Heart left ventricle (tissue), 16 donors: ENCODE measurements at regions not wholly inside any gene's neighbourhood (a gene's known extent, or its start where the extent isn't known, plus 50 kb on each side); places are given as distances from the start of the nearest gene placed in this dataset.

Experiments
- ATAC-seq, 4 donors: fragments of 200-7000 bp; cut with Tn5 transposase; one replicate each; pipeline ENCODE4 v1.9.1; 2020 to 2022; ENCODE audit warnings: moderate library complexity in 4 of 4, mild to moderate bottlenecking in 3 of 4, moderate number of reproducible peaks in 1 of 4
- DNase-seq, 5 donors: peaks; one replicate each; pipeline ENCODE4 v3.0.0-alpha.2; 2020
- H3K27ac ChIP-seq, 12 donors: fragments of 200-600 bp; sonication (generic) in 4 of 12; one replicate each; pipeline versions ENCODE4 v1.5.0 to v1.8.0; 2016 to 2022; ENCODE audit warnings: mild to moderate bottlenecking in 2 of 12
- H3K27me3 ChIP-seq, 9 donors: fragments of 200-600 bp; sonication (generic) in 2 of 9; one replicate each; pipeline versions ENCODE4 v1.5.1 to v1.8.0; 2016 to 2022; ENCODE audit warnings: mild to moderate bottlenecking in 3 of 9
- H3K36me3 ChIP-seq, 9 donors: fragments of 200-600 bp; sonication (generic) in 2 of 9; one replicate each; pipeline versions ENCODE4 v1.5.0 to v1.8.0; 2018 to 2022; ENCODE audit warnings: mild to moderate bottlenecking in 2 of 9
- H3K4me1 ChIP-seq, 12 donors: fragments of 200-600 bp; sonication (generic) in 4 of 12; one replicate each; pipeline versions ENCODE4 v1.5.0 to v1.8.0; 2016 to 2022; ENCODE audit warnings: mild to moderate bottlenecking in 3 of 12
- H3K4me3 ChIP-seq, 12 donors: fragments of 200-600 bp; sonication (generic) in 4 of 12; one replicate each; pipeline versions ENCODE4 v1.5.0 to v1.8.0; 2017 to 2022; ENCODE audit warnings: mild to moderate bottlenecking in 9 of 12, moderate library complexity in 4 of 12
- H3K9me3 ChIP-seq, 12 donors: fragments of 200-600 bp; sonication (generic) in 4 of 12; one replicate each; pipeline versions ENCODE4 v1.5.0 to v1.8.0; 2016 to 2022; ENCODE audit warnings: mild to moderate bottlenecking in 1 of 12
- CTCF ChIP-seq, 12 donors: fragments of 200-600 bp; sonication (generic) in 4 of 12; IDR thresholded peaks; one replicate each; pipeline versions ENCODE4 v1.5.0 to v1.8.0; 2018 to 2022; ENCODE audit warnings: antibody characterized with exemption in 12 of 12, mild to moderate bottlenecking in 5 of 12
- POLR2A ChIP-seq, 2 donors: fragments of 450-650 bp; IDR thresholded peaks; one replicate each; pipeline ENCODE4 v1.6.1; 2017; ENCODE audit warnings: antibody characterized with exemption in 2 of 2, mild to moderate bottlenecking in 2 of 2, moderate library complexity in 2 of 2
- WGBS, 4 donors: extraction: QIAGEN DNeasy Blood & Tissue Kit in 2 of 4; methylation state at CpG; one replicate each; pipeline versions ENCODE4 v1.1.5 to v1.1.7; 2013 to 2018; 5-methylcytosine and 5-hydroxymethylcytosine counted together
- intact Hi-C, 10 donors: fragments of 100-400 bp; cut with DNase I; formaldehyde crosslinking; loops; one replicate each; pipeline versions ENCODE4 v1.11.1 to v1.14.2; 2022
- donor health status: ischemic (EF 13 %, LVEDD 7.1; RV severe dilation, severe dysfunction).
- donor health status: healthy with polysubstance abuse.
- donor health status: DM: no; HTN: yes; CAD: no.
- donor health status: DM: no; HTN: no; CAD: no.
- donor health status: ischemic (EF 25% LVEDD 6.9; RV normal size, moderate dysfunction).
- donor health status: ischemic (EF 25% LVEDD 5.7; RV mildly dilated, moderate dysfunction).
- donor health status: healthy.
- donor health status: DM: yes; HTN: yes; CAD: no.
- donor health status: ischemic (EF 35%, LVEDD 5.7; RV mildly dilated, moderate dysfunction).
- donor health status: nonischemic (EF 11% LVEDD 7.7; RV severe dilation, severe dysfunction).
- donor health status: DM: yes; HTN: yes; CAD: no.
- donor health status: PGD.
- donor health status: ischemic (EF 29% LVEDD 5.4; RV normal size, mild dysfunction).
- donor health status: nonischemic (EF 23%, LVEDD 6.1; RV moderate dilation, normal function).

GRCh38 chr20:51876313-51876940 is 74.1 kb upstream of the SALL4 start:
- Histone ChIP-seq H3K4me3 (no peak overlapping the region), H3K4me1 (no peaks in the 10 kb centered on the region), H3K9me3 (no peaks in the 10 kb centered on the region), H3K27me3 (no peaks in the 10 kb centered on the region), H3K36me3 (no peaks in the 10 kb centered on the region), H3K27ac (no peak overlapping the region)
- TF ChIP-seq CTCF (IDR thresholded peaks at IDR 0.05) (no peak), POLR2A (IDR thresholded peaks at IDR 0.05) (no peak)
- ATAC-seq: no peak
- WGBS, 4 donors: 43 to 50% (median 47%) methylated on average over 8 of the region's 8 CpGs
- intact Hi-C loops: no loop called here
- DNase-seq: no peak

- Histone ChIP-seq H3K4me3 (no peak overlapping the region), H3K27ac (no peak overlapping the region), H3K36me3 (no peaks in the 10 kb centered on the region), H3K27me3 (no peaks in the 10 kb centered on the region), H3K4me1 (no peaks in the 10 kb centered on the region), H3K9me3 (no peaks in the 10 kb centered on the region)
- intact Hi-C loops: no loop called here
- no peak for TF ChIP-seq CTCF (IDR thresholded peaks at IDR 0.05)
- no peak for TF ChIP-seq POLR2A (IDR thresholded peaks at IDR 0.05)
- 80 to 86% (median 82%) methylated on average over 4 of the region's 4 CpGs for WGBS, 4 donors
- DNase-seq (no peak), ATAC-seq (no peak)
Measured at GRCh38 chr20:51873652-51874051, 71.3 kb upstream of the SALL4 start.

DNA sequence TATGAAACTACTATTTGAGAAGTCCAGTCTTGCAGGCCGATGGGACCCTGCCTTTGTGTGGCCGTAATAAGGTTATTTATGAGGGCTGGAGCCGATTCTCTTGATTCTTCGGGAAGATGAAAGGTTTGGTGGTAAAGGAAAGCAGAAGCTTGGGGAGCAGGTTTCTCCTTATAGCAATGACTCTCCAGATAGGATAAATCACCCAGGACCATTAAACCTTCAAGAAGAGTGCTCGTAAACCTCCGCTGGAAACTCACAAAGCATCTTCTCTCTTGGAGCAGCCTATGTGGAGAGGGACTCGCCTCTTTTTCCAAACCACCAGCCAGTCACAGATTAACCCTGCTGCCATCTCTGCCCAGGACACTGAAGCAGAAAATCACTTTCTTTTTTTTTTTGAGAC is 69.6 kb upstream of the SALL4 start:
- no peak for DNase-seq
- Histone ChIP-seq H3K36me3 (no peaks in the 10 kb centered on the region), H3K4me1 (no peaks in the 10 kb centered on the region), H3K4me3 (no peak overlapping the region), H3K27ac (no peak overlapping the region), H3K27me3 (no peaks in the 10 kb centered on the region), H3K9me3 (no peaks in the 10 kb centered on the region)
- WGBS, 4 donors: 87 to 92% (median 88%) methylated on average over 7 of the region's 7 CpGs
- intact Hi-C loops: no loop called here
- TF ChIP-seq POLR2A (IDR thresholded peaks at IDR 0.05): no peak
- no peak for TF ChIP-seq CTCF (IDR thresholded peaks at IDR 0.05)
- ATAC-seq: no peak

DNA sequence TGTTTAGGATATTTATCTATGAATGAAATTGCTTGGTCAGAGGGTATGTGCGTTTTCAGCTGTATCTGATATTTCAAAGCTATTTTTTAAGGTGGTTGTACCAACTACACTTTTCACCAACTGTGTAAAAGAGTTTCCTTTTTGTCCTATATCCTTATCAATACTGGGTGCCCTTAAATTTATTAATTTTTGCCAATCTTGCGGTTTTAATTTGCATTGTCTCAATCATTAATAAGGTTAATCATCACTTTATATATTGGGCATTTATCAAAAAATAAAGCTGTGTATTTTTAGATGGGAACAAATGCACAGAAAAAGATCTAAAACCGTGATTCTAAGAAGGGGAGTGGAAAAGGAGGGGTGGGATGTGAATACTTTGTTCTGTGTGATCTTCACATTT is 66.7 kb upstream of the SALL4 start:
- DNase-seq (no peak), ATAC-seq (no peak)
- Histone ChIP-seq H3K4me1 (no peaks in the 10 kb centered on the region), H3K27ac (no peak overlapping the region), H3K27me3 (no peaks in the 10 kb centered on the region), H3K36me3 (no peaks in the 10 kb centered on the region), H3K4me3 (no peak overlapping the region), H3K9me3 (no peaks in the 10 kb centered on the region)
- TF ChIP-seq POLR2A (IDR thresholded peaks at IDR 0.05) (no peak), CTCF (IDR thresholded peaks at IDR 0.05) (no peak)
- intact Hi-C loops: no loop called here
- 78 to 84% (median 81%) methylated on average over 3 of the region's 3 CpGs for WGBS, 4 donors
